Keratinocyte (primary cell): ENCODE measurements at regions not wholly inside any gene's neighbourhood (a gene's known extent, or its start where the extent isn't known, plus 50 kb on each side); places are given as distances from the start of the nearest gene placed in this dataset.
"Not testable (repeated sequence)": the region's sequence is repeated elsewhere in the genome, so short reads cannot be mapped to it uniquely, and the experiment has no call there.

Experiments
- DNase-seq: peaks from one replicate; pipeline ENCODE4 v3.0.0-alpha.2; 2011; ENCODE audit warnings: low read depth, missing footprints, low spot score
- FAIRE-seq: peaks from 2 replicates; lab custom pipeline; 2011; peaks lifted over from hg19 to GRCh38; lab: Jason Lieb, UNC
- H2AFZ ChIP-seq: 2 replicates; pipeline ENCODE4 v1.6.0; 2012; ENCODE audit warnings: low read length, control low read depth, inconsistent platforms; ENCODE audit not compliant: control insufficient read depth
- H3K27ac ChIP-seq: 2 replicates; pipeline ENCODE4 v1.5.1; 2011; ENCODE audit warnings: low read length; ENCODE audit not compliant: control insufficient read depth, insufficient read depth
- H3K27me3 ChIP-seq: 3 replicates; pipeline ENCODE4 v1.6.0; 2011; ENCODE audit warnings: low read length; ENCODE audit not compliant: control insufficient read depth, insufficient read depth; ENCODE audit errors: extremely low read depth
- H3K36me3 ChIP-seq, 2 experiments: 2 replicates in 1 of 2; 3 replicates in 1 of 2; pipeline ENCODE4 v1.5.1; 2011; ENCODE audit warnings: low read length in 2 of 2, mild to moderate bottlenecking in 1 of 2; ENCODE audit not compliant: control insufficient read depth in 2 of 2, insufficient read depth in 2 of 2; ENCODE audit errors: extremely low read depth in 1 of 2
- H3K4me1 ChIP-seq: 3 replicates; pipeline ENCODE4 v1.5.1; 2011; ENCODE audit warnings: low read length; ENCODE audit not compliant: control insufficient read depth, insufficient read depth; ENCODE audit errors: extremely low read depth
- H3K4me2 ChIP-seq: 3 replicates; pipeline ENCODE4 v1.6.0; 2011; ENCODE audit warnings: low read depth, low read length; ENCODE audit not compliant: control insufficient read depth, insufficient read depth; ENCODE audit errors: extremely low read depth
- H3K4me3 ChIP-seq, 3 experiments: fragments of 200-600 bp in 1 of 3; sonication (generic) in 1 of 3; 2 replicates in 2 of 3; 3 replicates in 1 of 3; pipeline ENCODE4 v1.5.1; 2011 to 2016; ENCODE audit warnings: low read length in 3 of 3, mild to moderate bottlenecking in 3 of 3, control low read depth in 2 of 3, inconsistent platforms in 1 of 3, low read depth in 1 of 3, mixed read lengths in 1 of 3, mixed run types in 1 of 3, moderate library complexity in 1 of 3; ENCODE audit not compliant: control insufficient read depth in 2 of 3, insufficient read depth in 2 of 3; ENCODE audit errors: extremely low read depth in 1 of 3
- H3K79me2 ChIP-seq: 2 replicates; pipeline ENCODE4 v1.6.0; 2012; ENCODE audit warnings: low read length; ENCODE audit not compliant: control insufficient read depth, insufficient read depth
- H3K9ac ChIP-seq: 3 replicates; pipeline ENCODE4 v1.6.0; 2011; ENCODE audit warnings: low read length; ENCODE audit not compliant: control insufficient read depth, insufficient read depth; ENCODE audit errors: extremely low read depth
- H3K9me1 ChIP-seq: 3 replicates; pipeline ENCODE4 v1.6.0; 2011; ENCODE audit warnings: low read length; ENCODE audit not compliant: control insufficient read depth, insufficient read depth; ENCODE audit errors: extremely low read depth
- H3K9me3 ChIP-seq: 2 replicates; pipeline ENCODE4 v1.5.1; 2012; ENCODE audit warnings: low read depth, low read length; ENCODE audit not compliant: control insufficient read depth
- H4K20me1 ChIP-seq: 3 replicates; pipeline ENCODE4 v1.6.0; 2011; ENCODE audit warnings: low read length; ENCODE audit not compliant: control insufficient read depth, insufficient read depth; ENCODE audit errors: extremely low read depth
- CTCF ChIP-seq, 3 experiments: IDR thresholded peaks in 1 of 3; conservative IDR thresholded peaks in 1 of 3; optimal IDR thresholded peaks in 1 of 3; 2 replicates in 2 of 3; 3 replicates in 1 of 3; pipeline versions ENCODE3 to v1.5.1; 2011; ENCODE audit warnings: low read length in 3 of 3, mild to moderate bottlenecking in 3 of 3, moderate library complexity in 2 of 3, control low read depth in 1 of 3, inconsistent platforms in 1 of 3; ENCODE audit not compliant: insufficient read depth in 2 of 3; ENCODE audit errors: extremely low read depth in 1 of 3
- EZH2 ChIP-seq: IDR thresholded peaks from one replicate; pipeline ENCODE4 v1.6.1; 2012; ENCODE audit warnings: inconsistent platforms, mild to moderate bottlenecking, low read length, moderate library complexity
- dilution Hi-C: fragments of 300-500 bp; cut with MboI; formaldehyde crosslinking; loops from one replicate; pipeline ENCODE4 v1.7.0; 2020; ENCODE audit warnings: low sequenced_read_pairs; ENCODE audit not compliant: extremely low pct_ligation_motif_present

- H3K4me1 ChIP-seq: no peaks in the 10 kb centered on the region
- H3K9ac ChIP-seq: no peak overlapping the region
- FAIRE-seq (no peak), DNase-seq (no peak)
- no peaks in the 10 kb centered on the region for H3K9me1 ChIP-seq
- H2AFZ ChIP-seq: no peak overlapping the region
- no peaks in the 10 kb centered on the region for H3K79me2 ChIP-seq
- no peaks in the 10 kb centered on the region for H3K9me3 ChIP-seq
- dilution Hi-C loops: no loop called here
- no peak overlapping the region for H3K4me2 ChIP-seq
- no peaks in the 10 kb centered on the region for H4K20me1 ChIP-seq
- TF ChIP-seq CTCF (optimal IDR thresholded peaks at IDR 0.05 in 1 of 3, IDR thresholded peaks at IDR 0.05 in 1 of 3, conservative IDR thresholded peaks at IDR 0.05 in 1 of 3; ENCODE audit: extremely low read depth in 1 of 3, insufficient read depth in 2 of 3, low read length in 3 of 3) (no peak), EZH2 (no peak)
- H3K4me3 ChIP-seq: no peak overlapping the region
- H3K27ac ChIP-seq: no peak overlapping the region
- H3K36me3 ChIP-seq: peaks cover 9 to 10% of the 10 kb centered on the region in 2 experiments
- no peaks in the 10 kb centered on the region for H3K27me3 ChIP-seq
Measured at GRCh38 chr9:94188246-94188645, 70.9 kb upstream of the ZNF169 start.

- H3K27me3 ChIP-seq, H3K4me2 ChIP-seq, FAIRE-seq, dilution Hi-C loops, H3K27ac ChIP-seq, H3K9me3 ChIP-seq, H3K36me3 ChIP-seq, H2AFZ ChIP-seq, DNase-seq, H3K4me1 ChIP-seq, H3K79me2 ChIP-seq, H3K4me3 ChIP-seq, H3K9ac ChIP-seq, H4K20me1 ChIP-seq, H3K9me1 ChIP-seq: not testable (repeated sequence)
Measured at GRCh38 chr9:94191706-94192105, 67.4 kb upstream of the ZNF169 start.

- FAIRE-seq (no peak), DNase-seq (no peak)
- peaks cover 0 to 5% of the 10 kb centered on the region in 2 experiments for H3K36me3 ChIP-seq
- no peaks in the 10 kb centered on the region for H3K27me3 ChIP-seq
- H3K9ac ChIP-seq: no peak overlapping the region
- no peak overlapping the region for H2AFZ ChIP-seq
- peaks cover 3% of the 10 kb centered on the region for H3K9me1 ChIP-seq
- TF ChIP-seq CTCF (optimal IDR thresholded peaks at IDR 0.05 in 1 of 3, IDR thresholded peaks at IDR 0.05 in 1 of 3, conservative IDR thresholded peaks at IDR 0.05 in 1 of 3; ENCODE audit: extremely low read depth in 1 of 3, insufficient read depth in 2 of 3, low read length in 3 of 3) (no peak), EZH2 (no peak)
- no peak overlapping the region for H3K27ac ChIP-seq
- no peaks in the 10 kb centered on the region for H3K79me2 ChIP-seq
- no peak overlapping the region for H3K4me2 ChIP-seq
- dilution Hi-C loops: no loop called here
- no peak overlapping the region for H3K4me3 ChIP-seq
- no peaks in the 10 kb centered on the region for H3K9me3 ChIP-seq
- no peaks in the 10 kb centered on the region for H4K20me1 ChIP-seq
- H3K4me1 ChIP-seq: no peaks in the 10 kb centered on the region
Measured at GRCh38 chr9:94198414-94198813, 60.7 kb upstream of the ZNF169 start.
